ENCODE measurements at regions not wholly inside any gene's neighbourhood (a gene's known extent, or its start where the extent isn't known, plus 50 kb on each side); places are given as distances from the start of the nearest gene placed in this dataset.

- H3K4me3 ChIP-seq (ENCODE audit: low read depth, low read length) = no peak overlapping the region
- TF ChIP-seq CTCF (IDR thresholded peaks at IDR 0.05; ENCODE audit: low read depth, low read length) = no peak
Measured at GRCh38 chr11:110830344-110830743, 118.1 kb upstream of the ARHGAP20 start.

- H3K4me3 ChIP-seq (ENCODE audit: low read depth, low read length) = no peak overlapping the region
- no peak for TF ChIP-seq CTCF (IDR thresholded peaks at IDR 0.05; ENCODE audit: low read depth, low read length)
Measured at GRCh38 chr11:110829873-110830272, 117.6 kb upstream of the ARHGAP20 start.

GRCh38 chr11:110828086-110828485 is 115.8 kb upstream of the ARHGAP20 start:
- TF ChIP-seq CTCF (IDR thresholded peaks at IDR 0.05; ENCODE audit: low read depth, low read length) = no peak
- no peak overlapping the region for H3K4me3 ChIP-seq (ENCODE audit: low read depth, low read length)

GRCh38 chr11:110827276-110827675 is 115.0 kb upstream of the ARHGAP20 start:
- no peak overlapping the region for H3K4me3 ChIP-seq (ENCODE audit: low read depth, low read length)
- no peak for TF ChIP-seq CTCF (IDR thresholded peaks at IDR 0.05; ENCODE audit: low read depth, low read length)

GRCh38 chr11:110824912-110825620 is 112.8 kb upstream of the ARHGAP20 start:
- TF ChIP-seq CTCF (IDR thresholded peaks at IDR 0.05; ENCODE audit: low read depth, low read length) = no peak
- no peak overlapping the region for H3K4me3 ChIP-seq (ENCODE audit: low read depth, low read length)

- H3K4me3 ChIP-seq (ENCODE audit: low read depth, low read length) = no peak overlapping the region
Measured at GRCh38 chr11:110818032-110818687, 105.9 kb upstream of the ARHGAP20 start.

More at GRCh38 chr11:110818032-110818687, 105.9 kb upstream of the ARHGAP20 start:
- TF ChIP-seq CTCF (IDR thresholded peaks at IDR 0.05; ENCODE audit: low read depth, low read length) = no peak

Measured in WI38 (cell line).